Kidney (tissue), 13 donors: ENCODE measurements at regions not wholly inside any gene's neighbourhood (a gene's known extent, or its start where the extent isn't known, plus 50 kb on each side); places are given as distances from the start of the nearest gene placed in this dataset.

ENCODE experiments used
- DNase-seq, 5 donors: peaks; one replicate each; pipeline ENCODE4 v3.0.0-alpha.2; 2013 to 2020
- FAIRE-seq: peaks from 2 replicates; lab custom pipeline; 2012; peaks lifted over from hg19 to GRCh38; lab: Jason Lieb, UNC
- H3K27ac ChIP-seq, 2 donors: one replicate each; pipeline ENCODE4 v1.7.0; 2013; ENCODE audit warnings: low read depth in 2 of 2, low read length in 2 of 2, inconsistent platforms in 1 of 2
- H3K27me3 ChIP-seq: one replicate; pipeline ENCODE4 v1.7.1; 2013; ENCODE audit warnings: low read length, inconsistent platforms; ENCODE audit not compliant: control insufficient read depth, insufficient read depth
- H3K36me3 ChIP-seq, 3 donors: one replicate each; pipeline versions ENCODE4 v1.7.0 to v1.7.1; 2013; ENCODE audit warnings: low read length in 3 of 3, control low read depth in 1 of 3, inconsistent platforms in 1 of 3; ENCODE audit not compliant: insufficient read depth in 3 of 3, control insufficient read depth in 2 of 3
- H3K4me1 ChIP-seq, 3 donors: one replicate each; pipeline versions ENCODE4 v1.7.0 to v1.7.1; 2013; ENCODE audit warnings: low read length in 3 of 3, inconsistent platforms in 1 of 3, low read depth in 1 of 3; ENCODE audit not compliant: control insufficient read depth in 2 of 3, insufficient read depth in 2 of 3
- H3K4me3 ChIP-seq, 3 donors: one replicate each; pipeline versions ENCODE4 v1.7.0 to v1.8.1; 2013; ENCODE audit warnings: low read length in 3 of 3, control low read depth in 1 of 3, inconsistent platforms in 1 of 3
- H3K9ac ChIP-seq, 3 donors: one replicate each; pipeline versions ENCODE4 v1.7.0 to v1.7.1; 2013; ENCODE audit warnings: low read length in 3 of 3, control low read depth in 1 of 3, inconsistent platforms in 1 of 3
- H3K9me3 ChIP-seq, 3 donors: one replicate each; pipeline versions ENCODE4 v1.7.0 to v1.7.1; 2013; ENCODE audit warnings: low read length in 3 of 3, control low read depth in 1 of 3, inconsistent platforms in 1 of 3; ENCODE audit not compliant: control insufficient read depth in 2 of 3, insufficient read depth in 1 of 3
- intact Hi-C: fragments of 100-400 bp; cut with DNase I; formaldehyde crosslinking; loops from one replicate; pipeline ENCODE4 v1.11.1; 2022
- TF ChIP-seq, protein P1 (sequence below): IDR thresholded peaks from 3 replicates; pipeline ENCODE4 v1.5.1; 2012; ENCODE audit warnings: mild to moderate bottlenecking, moderate library complexity, borderline replicate concordance; ENCODE audit not compliant: insufficient read depth; ENCODE audit errors: extremely low read depth
- donor health status: control.
- donor health status: control.
- donor health status: control.
- donor health status: control.
- donor health status: control.
- donor health status: DM: yes; HTN: yes; CAD: no.
- donor health status: Normal renal cell carcinoma (clear cell type).

DNA sequence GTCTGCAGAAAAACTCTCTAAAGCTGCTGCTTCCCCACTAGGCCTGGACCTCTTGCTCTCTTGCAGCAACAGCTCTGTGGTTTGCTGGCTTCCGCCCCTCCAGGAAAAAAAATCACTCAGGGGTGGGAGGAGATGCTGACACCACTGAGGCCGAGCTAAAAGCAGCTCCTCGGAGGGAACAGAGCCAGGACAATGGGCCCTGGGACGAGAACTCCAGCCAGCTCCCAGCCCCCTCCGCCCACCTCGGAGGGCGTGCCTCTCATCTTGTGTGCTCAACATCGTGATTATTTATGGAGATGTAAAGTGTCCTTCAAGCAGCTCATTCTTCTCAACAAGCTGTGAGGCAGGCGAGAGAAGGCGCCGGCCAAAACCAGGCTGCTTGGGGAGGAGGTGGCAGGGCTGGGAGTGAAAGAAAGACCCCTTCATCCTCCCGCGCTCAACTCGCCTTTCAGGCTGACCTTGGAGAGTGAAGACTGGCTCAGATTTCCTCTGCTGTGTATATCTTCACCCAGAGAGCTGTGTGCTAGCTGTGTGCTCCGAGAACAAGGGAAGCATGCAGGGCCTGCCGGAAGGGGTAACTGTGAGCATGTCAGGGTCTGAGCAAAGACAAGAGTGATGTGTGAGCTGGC lies 53.5 kb upstream of the LRFN2 start:
- Histone ChIP-seq H3K9me3 (no peaks in the 10 kb centered on the region), H3K36me3 (no peaks in the 10 kb centered on the region), H3K27ac (no peak overlapping the region), H3K4me3 (no peak overlapping the region), H3K27me3 (no peaks in the 10 kb centered on the region), H3K4me1 (peaks cover 0 to 2% (median 0%) of the 10 kb centered on the region in 3 donors), H3K9ac (no peak overlapping the region)
- peak in 4 of 5 donors; percentile 85 to 89 (median 87) for DNase-seq
- FAIRE-seq, result no peak
- TF ChIP-seq, protein P1, sequence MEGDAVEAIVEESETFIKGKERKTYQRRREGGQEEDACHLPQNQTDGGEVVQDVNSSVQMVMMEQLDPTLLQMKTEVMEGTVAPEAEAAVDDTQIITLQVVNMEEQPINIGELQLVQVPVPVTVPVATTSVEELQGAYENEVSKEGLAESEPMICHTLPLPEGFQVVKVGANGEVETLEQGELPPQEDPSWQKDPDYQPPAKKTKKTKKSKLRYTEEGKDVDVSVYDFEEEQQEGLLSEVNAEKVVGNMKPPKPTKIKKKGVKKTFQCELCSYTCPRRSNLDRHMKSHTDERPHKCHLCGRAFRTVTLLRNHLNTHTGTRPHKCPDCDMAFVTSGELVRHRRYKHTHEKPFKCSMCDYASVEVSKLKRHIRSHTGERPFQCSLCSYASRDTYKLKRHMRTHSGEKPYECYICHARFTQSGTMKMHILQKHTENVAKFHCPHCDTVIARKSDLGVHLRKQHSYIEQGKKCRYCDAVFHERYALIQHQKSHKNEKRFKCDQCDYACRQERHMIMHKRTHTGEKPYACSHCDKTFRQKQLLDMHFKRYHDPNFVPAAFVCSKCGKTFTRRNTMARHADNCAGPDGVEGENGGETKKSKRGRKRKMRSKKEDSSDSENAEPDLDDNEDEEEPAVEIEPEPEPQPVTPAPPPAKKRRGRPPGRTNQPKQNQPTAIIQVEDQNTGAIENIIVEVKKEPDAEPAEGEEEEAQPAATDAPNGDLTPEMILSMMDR, result no peak
- intact Hi-C loops, result no loop called here
